K562 (cell line): ENCODE measurements at regions not wholly inside any gene's neighbourhood (a gene's known extent, or its start where the extent isn't known, plus 50 kb on each side); places are given as distances from the start of the nearest gene placed in this dataset.
A peak's percentile ranks its signal among the peaks of the same experiment; 100 is the strongest.

ENCODE experiments used
- ATAC-seq: fragments of 200-7000 bp; cut with Tn5 transposase; 3 replicates; pipeline ENCODE4 v1.9.1; 2020; ENCODE audit warnings: moderate library complexity
- BruUV-seq: library from RNA; stranded (reverse); fragments of 400-500 nt; replicated peaks from 2 replicates; lab custom pipeline; 2021; lab: Mats Ljungman, UMichigan
- CTCF ChIA-PET: fragments of 300-600 bp; formaldehyde crosslinking; extraction: SDS; loops from one replicate; lab custom pipeline; 2021; ENCODE audit warnings: low intra/inter-chr PET ratio; lab: Yijun Ruan, JAX
- POLR2A ChIA-PET: fragments of 300-600, 350-650 bp; sonication (Branson Sonifier 250); formaldehyde crosslinking; extraction: SDS; loops from one replicate; lab custom pipeline; 2021; ENCODE audit warnings: antibody characterized with exemption, inconsistent platforms; lab: Yijun Ruan, JAX
- DNase-seq, 4 experiments: peaks; one replicate each; pipeline versions ENCODE4 v3.0.0 to v3.0.0-alpha.2; 2011 to 2018; ENCODE audit warnings: low spot score in 3 of 4, mixed read lengths in 3 of 4; ENCODE audit errors: extremely low read depth in 1 of 4
- FAIRE-seq: peaks from 2 replicates; lab custom pipeline; 2011; peaks lifted over from hg19 to GRCh38; lab: Jason Lieb, UNC
- H2AFZ ChIP-seq: 2 replicates; pipeline ENCODE4 v1.6.0; 2011; ENCODE audit warnings: low read depth, low read length, control low read depth, inconsistent platforms
- H3K27ac ChIP-seq: fragments of 200-600 bp; 3 replicates; pipeline ENCODE4 v1.8.0; 2011; ENCODE audit warnings: low read depth, mild to moderate bottlenecking, control low read depth, inconsistent platforms, low read length, moderate library complexity, mixed read lengths; ENCODE audit errors: extremely low read depth
- H3K27me3 ChIP-seq, 2 experiments: fragments of 300-600 bp in 1 of 2; 2 replicates in 1 of 2; 3 replicates in 1 of 2; pipeline versions ENCODE4 v1.6.0 to v1.8.0; 2011; ENCODE audit warnings: inconsistent platforms in 2 of 2, low read length in 2 of 2, mild to moderate bottlenecking in 1 of 2, mixed read lengths in 1 of 2, moderate library complexity in 1 of 2; ENCODE audit not compliant: control insufficient read depth in 2 of 2, insufficient read depth in 2 of 2
- H3K36me3 ChIP-seq: fragments of 300-600 bp; 3 replicates; pipeline ENCODE4 v1.8.0; 2011; ENCODE audit warnings: mild to moderate bottlenecking, low read length, inconsistent platforms; ENCODE audit not compliant: control insufficient read depth, insufficient read depth
- H3K4me1 ChIP-seq, 2 experiments: fragments of 200-600 bp in 1 of 2; replicated peaks in 1 of 2; 2 replicates in 1 of 2; 3 replicates in 1 of 2; pipeline versions ENCODE4 v1.5.1 to v1.8.0; 2011; ENCODE audit warnings: inconsistent platforms in 2 of 2, low read length in 2 of 2, mild to moderate bottlenecking in 1 of 2, mixed read lengths in 1 of 2, moderate library complexity in 1 of 2; ENCODE audit not compliant: control insufficient read depth in 2 of 2, insufficient read depth in 2 of 2
- H3K4me2 ChIP-seq: 2 replicates; pipeline ENCODE4 v1.6.1; 2011; ENCODE audit warnings: low read length, control low read depth, inconsistent platforms, mixed read lengths; ENCODE audit not compliant: insufficient read depth
- H3K4me3 ChIP-seq: fragments of 200-600 bp; sonication (generic), shearing (Covaris generic); 2 replicates; pipeline ENCODE4 v1.5.1; 2016; ENCODE audit warnings: control low read depth, inconsistent platforms
- H3K79me2 ChIP-seq: fragments of 200-600 bp; 3 replicates; pipeline ENCODE4 v1.8.0; 2011; ENCODE audit warnings: low read length, inconsistent platforms; ENCODE audit not compliant: control insufficient read depth, insufficient read depth
- H3K9ac ChIP-seq, 2 experiments: 2 replicates each; pipeline versions ENCODE4 v1.6.0 to v1.6.1; 2011; ENCODE audit warnings: low read depth in 2 of 2, low read length in 2 of 2, control low read depth in 1 of 2, inconsistent platforms in 1 of 2, mild to moderate bottlenecking in 1 of 2, mixed read lengths in 1 of 2; ENCODE audit not compliant: insufficient read depth in 1 of 2
- H3K9me1 ChIP-seq: one replicate; pipeline ENCODE4 v1.6.0; 2011; ENCODE audit warnings: inconsistent platforms, mild to moderate bottlenecking, low read length, moderate library complexity; ENCODE audit not compliant: control insufficient read depth, insufficient read depth
- H3K9me3 ChIP-seq: replicated peaks from 2 replicates; pipeline ENCODE4 v1.5.1; 2011; ENCODE audit warnings: low read depth, low read length, inconsistent platforms; ENCODE audit not compliant: control insufficient read depth, insufficient read depth
- H4K20me1 ChIP-seq: replicated peaks from 2 replicates; pipeline ENCODE4 v1.6.1; 2011; ENCODE audit warnings: low read length, inconsistent platforms, mixed read lengths; ENCODE audit not compliant: control insufficient read depth, insufficient read depth
- NR2F6 ChIP-seq: fragments of 450-650 bp; formaldehyde crosslinking; IDR thresholded peaks from 2 replicates; pipeline ENCODE4 v1.4.0; 2020; ENCODE audit warnings: mild to moderate bottlenecking
- RAD21 ChIP-seq, 2 experiments: fragments of 250-450 bp in 1 of 2; fragments of 450-650 bp in 1 of 2; sonication (Bioruptor Pico) in 1 of 2; formaldehyde crosslinking in 1 of 2; IDR thresholded peaks in 1 of 2; conservative IDR thresholded peaks in 1 of 2; 2 replicates each; pipeline versions ENCODE4 v1.4.0 to v1.8.0; 2020 to 2022; ENCODE audit warnings: mild to moderate bottlenecking in 2 of 2, moderate library complexity in 1 of 2
- SMC3 ChIP-seq: conservative IDR thresholded peaks from 2 replicates; pipeline ENCODE4 v1.6.1; 2011; ENCODE audit warnings: low read depth, low read length, improper control_type of control experiment; ENCODE audit not compliant: insufficient read depth
- SRSF7 ChIP-seq: fragments of 200-400 bp; formaldehyde crosslinking; optimal IDR thresholded peaks from 2 replicates; pipeline ENCODE3; 2017; ENCODE audit warnings: mild to moderate bottlenecking, low read depth, low read length
- ZFP1 ChIP-seq: fragments of 450-650 bp; formaldehyde crosslinking; IDR thresholded peaks from 2 replicates; pipeline ENCODE4 v1.4.0; 2020; ENCODE audit warnings: mild to moderate bottlenecking, mixed read lengths
- ZFPM2 ChIP-seq: fragments of 250-450 bp; sonication (Bioruptor Pico); IDR thresholded peaks from 2 replicates; pipeline ENCODE4 v1.5.1; 2022; ENCODE audit warnings: mild to moderate bottlenecking
- WGBS: fragments of 100-300 bp; shearing (Covaris generic); methylation state at CpG from one replicate; pipeline ENCODE4 v1.1.6; 2016; ENCODE audit warnings: low coverage, mixed read lengths; ENCODE audit not compliant: insufficient coverage; ENCODE audit errors: missing lambda C conversion rate; 5-methylcytosine and 5-hydroxymethylcytosine counted together
- in situ Hi-C: fragments of 300-500 bp; cut with MboI; formaldehyde crosslinking; loops from 4 replicates; pipeline ENCODE4 v1.15.0; 2018; ENCODE audit warnings: inconsistent platforms, mixed read lengths
- intact Hi-C: fragments of 100-400 bp; cut with micrococcal nuclease; formaldehyde crosslinking; loops from 2 replicates; pipeline ENCODE4 v1.14.2; 2022
- TF ChIP-seq, protein P1 (sequence below): IDR thresholded peaks from 3 replicates; pipeline ENCODE4 v1.6.1; 2011; ENCODE audit warnings: borderline replicate concordance, mild to moderate bottlenecking, moderate library complexity; ENCODE audit not compliant: insufficient read length; ENCODE audit errors: extremely low read depth

- TF ChIP-seq, protein P1, sequence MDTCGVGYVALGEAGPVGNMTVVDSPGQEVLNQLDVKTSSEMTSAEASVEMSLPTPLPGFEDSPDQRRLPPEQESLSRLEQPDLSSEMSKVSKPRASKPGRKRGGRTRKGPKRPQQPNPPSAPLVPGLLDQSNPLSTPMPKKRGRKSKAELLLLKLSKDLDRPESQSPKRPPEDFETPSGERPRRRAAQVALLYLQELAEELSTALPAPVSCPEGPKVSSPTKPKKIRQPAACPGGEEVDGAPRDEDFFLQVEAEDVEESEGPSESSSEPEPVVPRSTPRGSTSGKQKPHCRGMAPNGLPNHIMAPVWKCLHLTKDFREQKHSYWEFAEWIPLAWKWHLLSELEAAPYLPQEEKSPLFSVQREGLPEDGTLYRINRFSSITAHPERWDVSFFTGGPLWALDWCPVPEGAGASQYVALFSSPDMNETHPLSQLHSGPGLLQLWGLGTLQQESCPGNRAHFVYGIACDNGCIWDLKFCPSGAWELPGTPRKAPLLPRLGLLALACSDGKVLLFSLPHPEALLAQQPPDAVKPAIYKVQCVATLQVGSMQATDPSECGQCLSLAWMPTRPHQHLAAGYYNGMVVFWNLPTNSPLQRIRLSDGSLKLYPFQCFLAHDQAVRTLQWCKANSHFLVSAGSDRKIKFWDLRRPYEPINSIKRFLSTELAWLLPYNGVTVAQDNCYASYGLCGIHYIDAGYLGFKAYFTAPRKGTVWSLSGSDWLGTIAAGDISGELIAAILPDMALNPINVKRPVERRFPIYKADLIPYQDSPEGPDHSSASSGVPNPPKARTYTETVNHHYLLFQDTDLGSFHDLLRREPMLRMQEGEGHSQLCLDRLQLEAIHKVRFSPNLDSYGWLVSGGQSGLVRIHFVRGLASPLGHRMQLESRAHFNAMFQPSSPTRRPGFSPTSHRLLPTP, result no peak
- TF ChIP-seq SRSF7, result no peak
- TF ChIP-seq ZFPM2 (CRISPR knock-in tag), result no peak
- no peak for TF ChIP-seq SMC3
These were observed 2522.1 kb downstream of the ARAP2 start (continued) for GRCh38 chr4:33722254-33722653.

DNA sequence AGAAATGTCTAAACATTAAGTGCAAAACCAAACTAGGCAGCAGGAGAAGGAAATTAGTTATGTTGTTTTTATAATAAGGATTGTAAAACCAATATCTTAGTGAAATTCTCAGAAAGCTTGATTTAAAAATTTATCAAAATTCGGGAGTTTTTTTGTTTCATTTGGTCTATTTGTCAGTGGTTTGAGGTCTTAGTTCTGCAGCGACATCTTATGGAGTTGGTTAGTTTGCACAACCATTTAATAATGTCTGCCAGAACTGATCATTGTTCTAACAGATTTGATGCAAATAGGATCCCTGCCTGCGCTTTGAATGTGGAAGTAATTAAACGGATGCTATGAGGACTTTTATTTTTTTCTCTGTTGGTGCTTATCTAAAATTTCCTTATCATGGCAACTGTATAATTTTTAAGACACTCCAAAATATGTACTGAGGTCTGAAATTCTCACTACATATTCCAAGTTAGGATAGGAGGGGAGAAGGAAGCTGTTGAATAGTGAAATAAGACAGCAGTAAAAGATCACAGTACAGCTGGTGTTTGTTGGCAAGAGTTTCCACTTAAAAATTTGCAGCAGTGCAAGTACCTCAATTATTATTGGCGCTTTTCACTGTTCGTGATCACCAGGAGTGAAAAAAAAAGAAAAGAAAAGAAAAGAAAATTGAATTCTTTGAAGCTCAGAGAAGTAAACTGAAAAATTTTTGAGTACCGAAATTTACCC lies 2521.4 kb downstream of the ARAP2 start:
- intact Hi-C loops, result no loop called here
- H2AFZ ChIP-seq, result no peak overlapping the region
- H3K79me2 ChIP-seq, result no peaks in the 10 kb centered on the region
- no peak overlapping the region for H3K9ac ChIP-seq
- no peak for ATAC-seq
- no peaks in the 10 kb centered on the region for H4K20me1 ChIP-seq
- no peaks in the 10 kb centered on the region for H3K4me1 ChIP-seq
- POLR2A ChIA-PET, result no interaction called here
- no peaks in the 10 kb centered on the region for H3K9me1 ChIP-seq
- no peaks in the 10 kb centered on the region; the same call in 1 of the 2 replicates for H3K9me3 ChIP-seq
- no peaks in the 10 kb centered on the region for H3K36me3 ChIP-seq
- no peak for DNase-seq
- no peak overlapping the region for H3K27ac ChIP-seq
- 1% methylated on average over 7 of the region's 7 CpGs for WGBS
- BruUV-seq, result no TSS peak
- no peak overlapping the region for H3K4me2 ChIP-seq
- no peaks in the 10 kb centered on the region for H3K27me3 ChIP-seq
- in situ Hi-C loops, result no loop called here
- no peak for TF ChIP-seq ZFP1 (CRISPR knock-in tag)
- TF ChIP-seq NR2F6, result no peak
- TF ChIP-seq RAD21 (CRISPR knock-in tag; conservative IDR thresholded peaks at IDR 0.05 in 1 of 2, IDR thresholded peaks at IDR 0.05 in 1 of 2), result peak; percentile 11 to 36; a peak in 2 of 4 replicates
- FAIRE-seq, result no peak
- no peak overlapping the region for H3K4me3 ChIP-seq
- CTCF ChIA-PET, result no interaction called here
